ENCODE measurements at regions not wholly inside any gene's neighbourhood (a gene's known extent, or its start where the extent isn't known, plus 50 kb on each side); places are given as distances from the start of the nearest gene placed in this dataset.
"Not testable (repeated sequence)": the region's sequence is repeated elsewhere in the genome, so short reads cannot be mapped to it uniquely, and the experiment has no call there.

DNA sequence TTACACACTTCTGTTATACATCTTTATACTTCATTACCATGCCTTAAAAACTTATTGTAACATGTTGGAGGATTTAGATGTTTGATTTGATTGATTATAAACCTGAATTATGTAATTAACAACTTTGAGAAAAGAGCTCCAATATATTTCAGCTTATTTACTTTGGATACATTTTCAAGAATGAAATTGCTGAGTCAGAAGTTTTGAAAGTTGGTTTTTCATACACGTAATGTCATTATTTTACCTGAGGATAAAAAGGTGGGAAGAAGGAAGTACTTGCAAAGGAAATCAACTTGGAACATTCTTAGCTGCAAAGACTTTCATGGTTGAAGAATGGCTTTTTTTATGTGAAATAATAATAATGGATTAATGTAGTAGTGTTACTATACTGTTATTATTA lies 677.2 kb downstream of the FAM181B start:
- DNase-seq (ENCODE audit: low read depth in 2 of 2), result no peak

DNA sequence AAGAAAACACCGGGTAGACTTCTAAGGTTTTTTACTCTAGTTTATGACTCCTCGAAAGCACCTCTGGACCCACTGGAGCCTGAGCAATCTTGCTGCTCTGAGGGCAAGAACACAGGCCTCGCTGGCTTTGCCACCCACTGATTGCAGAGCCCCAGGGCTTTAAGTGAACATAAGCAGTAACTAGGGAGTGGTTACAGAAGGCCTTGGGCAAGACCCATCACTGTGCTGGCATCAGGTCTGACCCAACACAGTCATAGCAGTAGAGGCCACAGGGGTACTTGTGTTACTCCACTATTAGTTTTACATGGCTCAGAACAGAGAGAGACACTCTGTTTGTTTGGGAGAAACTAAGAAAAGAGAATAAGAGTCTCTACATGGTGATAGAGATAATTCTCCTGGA lies 684.5 kb downstream of the FAM181B start:
- no peak for DNase-seq (ENCODE audit: low read depth in 2 of 2)

DNA sequence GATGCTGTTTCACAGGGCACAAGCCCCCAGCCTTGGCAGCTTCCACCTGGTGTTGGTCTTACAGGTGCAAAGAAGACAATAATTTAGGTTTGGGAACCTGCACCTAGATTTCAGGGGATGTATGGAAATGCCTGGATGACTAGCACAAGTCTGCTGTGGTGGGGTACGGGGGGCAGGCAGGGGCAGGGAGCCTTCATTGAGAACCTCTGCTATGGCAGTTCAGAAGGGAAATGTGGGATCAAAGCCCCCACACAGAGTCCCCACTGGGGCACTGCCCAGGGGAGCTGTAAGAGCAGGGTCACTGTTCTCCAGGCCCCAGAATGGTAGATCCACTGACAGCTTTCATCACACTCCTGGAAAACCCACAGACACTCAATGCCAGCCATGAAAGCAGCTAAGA lies 686.5 kb downstream of the FAM181B start:
- no peak for DNase-seq (ENCODE audit: low read depth in 2 of 2)

DNA sequence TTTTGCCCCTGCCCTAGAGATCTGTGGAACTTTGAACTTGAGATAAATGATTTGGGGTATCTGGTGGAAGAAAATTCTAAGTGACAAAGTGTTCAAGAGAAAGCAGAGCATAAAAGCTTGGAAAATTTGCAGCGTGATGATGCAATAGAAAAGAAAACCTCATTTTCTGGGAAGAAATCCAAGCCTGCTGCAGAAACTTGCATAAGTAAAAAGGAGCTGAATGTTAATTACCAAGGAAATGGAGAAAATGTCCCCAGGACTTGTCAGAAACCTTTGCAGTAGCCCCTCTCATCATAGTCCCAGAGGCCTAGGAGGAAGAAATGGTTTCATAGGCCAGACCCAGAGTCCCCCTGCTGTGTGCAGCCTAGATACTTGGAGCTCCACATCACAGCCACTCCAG lies 686.9 kb downstream of the FAM181B start:
- peak; percentile 63 to 66 for DNase-seq (ENCODE audit: low read depth in 2 of 2)

DNA sequence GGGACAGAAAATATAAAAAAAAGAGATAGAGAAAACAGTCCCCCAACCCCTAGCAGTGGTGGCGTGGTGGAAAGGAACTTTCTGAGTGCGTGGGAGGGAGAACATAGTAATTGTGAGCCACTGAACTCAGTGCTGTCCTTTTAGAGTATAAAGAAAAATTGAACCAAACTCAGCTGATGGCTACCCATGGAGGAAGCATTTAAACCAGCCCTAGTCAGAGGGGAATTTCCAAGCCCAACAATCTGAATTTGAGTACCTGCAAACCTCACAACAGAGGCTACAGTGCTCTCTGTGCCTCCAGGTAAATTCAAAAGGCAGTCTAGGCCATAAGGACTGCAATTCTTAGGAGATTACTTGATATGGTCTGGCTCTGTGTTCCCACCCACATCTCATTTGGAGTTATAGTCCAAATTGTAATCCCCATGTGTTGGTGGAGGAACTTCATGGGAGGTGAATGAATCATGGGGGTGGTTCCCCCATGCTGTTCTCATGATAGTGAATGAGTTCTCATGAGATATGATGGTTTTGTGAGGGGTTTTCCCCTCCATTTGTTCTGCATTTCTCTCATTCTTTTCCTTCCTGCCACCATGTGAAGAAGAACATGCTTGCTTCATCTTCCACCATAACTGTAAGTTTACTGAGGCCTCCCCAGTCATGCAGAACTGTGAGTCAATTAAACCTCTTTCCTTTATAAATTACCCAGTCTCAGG lies 687.8 kb downstream of the FAM181B start:
- DNase-seq (ENCODE audit: low read depth in 2 of 2), result peak; percentile 1 to 5

DNA sequence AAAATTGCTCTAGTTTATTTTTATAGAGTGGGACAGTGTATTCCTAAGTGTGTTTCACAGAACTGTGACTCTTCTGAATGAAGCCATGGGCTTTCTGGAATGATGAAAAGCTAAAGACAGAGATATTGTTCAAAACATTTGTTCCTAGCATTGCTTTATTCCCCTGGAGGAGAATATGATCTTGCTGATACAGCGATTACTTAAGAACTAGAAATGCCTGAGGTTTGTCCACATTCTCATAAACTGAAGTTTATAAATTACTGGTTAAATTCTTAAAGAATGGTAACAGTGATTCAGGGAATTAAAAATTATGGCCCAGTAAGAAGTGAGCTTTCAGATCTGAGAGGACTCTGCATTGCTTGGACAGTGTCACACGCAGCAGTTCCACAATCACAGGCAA lies 690.3 kb downstream of the FAM181B start:
- peak; percentile 23 to 30 for DNase-seq (ENCODE audit: low read depth in 2 of 2)

DNA sequence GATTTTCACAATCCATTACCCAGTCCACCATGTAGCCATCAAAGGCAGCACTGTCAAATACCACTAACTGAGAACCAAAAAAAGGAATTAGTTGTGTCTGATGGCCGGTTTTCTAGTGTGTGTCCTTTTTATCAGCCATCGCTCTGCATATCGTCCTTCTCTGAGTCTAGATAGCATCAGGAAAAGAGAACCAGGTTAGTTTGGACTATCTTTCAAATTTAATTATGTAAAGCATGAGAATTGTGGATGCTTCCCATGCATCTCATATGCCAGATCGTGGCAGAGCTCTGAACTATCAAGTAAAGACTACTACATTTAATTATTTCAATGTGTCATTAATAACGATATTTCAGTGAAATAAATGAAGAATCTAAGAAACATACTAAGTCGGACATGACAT lies 691.9 kb downstream of the FAM181B start:
- no peak for DNase-seq (ENCODE audit: low read depth in 2 of 2)

DNA sequence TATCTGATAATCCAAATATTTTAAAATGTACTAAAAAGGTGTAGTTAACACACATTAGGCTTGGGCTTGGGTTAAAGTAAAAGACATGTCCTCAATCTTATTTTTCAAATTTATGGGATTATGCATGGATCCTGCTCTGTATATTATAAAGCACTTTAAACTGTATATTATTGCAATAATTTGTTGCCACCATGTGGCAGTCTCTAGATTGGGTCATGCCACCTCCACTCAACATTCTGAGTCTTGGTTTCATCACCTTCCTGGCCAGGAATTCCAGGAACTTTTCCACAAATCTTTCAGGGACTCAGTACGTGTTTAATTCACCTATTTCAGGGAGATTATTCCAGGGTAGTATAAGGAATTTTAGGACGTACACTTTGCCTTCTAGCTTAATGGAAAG lies 695.5 kb downstream of the FAM181B start:
- no peak for DNase-seq (ENCODE audit: low read depth in 2 of 2)

DNA sequence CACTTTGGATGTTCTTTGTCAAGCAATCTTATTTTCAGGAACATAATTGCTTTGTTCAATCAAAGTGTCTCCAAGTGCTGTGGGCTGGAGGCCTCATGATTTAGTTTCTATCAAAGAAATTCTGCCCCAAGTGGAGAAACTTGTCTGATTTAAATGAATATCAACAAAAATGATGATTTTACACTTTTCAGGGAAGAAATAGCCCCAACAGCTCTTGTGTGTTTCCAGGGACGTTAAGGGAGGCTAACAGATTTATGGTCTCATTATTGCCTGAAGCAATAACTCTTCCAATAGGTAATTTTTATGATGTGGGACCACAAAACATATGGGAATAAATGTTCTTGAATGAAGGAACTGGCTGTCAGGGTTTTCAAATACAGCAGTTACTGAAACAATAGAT lies 699.1 kb downstream of the FAM181B start:
- DNase-seq (ENCODE audit: low read depth in 2 of 2), result no peak

DNA sequence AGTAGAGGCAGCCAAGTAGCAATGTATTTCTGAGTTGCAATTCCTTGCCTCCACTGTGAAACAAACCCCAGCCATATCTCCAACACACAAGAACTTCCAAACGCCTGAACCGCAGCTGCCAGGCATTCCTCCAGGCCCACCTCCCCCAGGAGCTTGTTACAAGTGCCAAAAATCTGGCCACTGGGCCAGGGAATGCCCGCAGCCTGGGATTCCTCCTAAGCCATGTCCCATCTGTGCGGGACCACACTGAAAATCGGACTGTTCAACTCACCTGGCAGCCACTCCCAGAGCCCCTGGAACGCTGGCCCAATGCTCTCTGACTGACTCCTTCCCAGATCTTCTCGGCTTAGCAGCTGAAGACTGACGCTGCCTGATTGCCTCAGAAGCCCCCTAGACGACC lies 706.3 kb downstream of the FAM181B start:
- not testable (repeated sequence) for DNase-seq (ENCODE audit: low read depth in 2 of 2)

DNA sequence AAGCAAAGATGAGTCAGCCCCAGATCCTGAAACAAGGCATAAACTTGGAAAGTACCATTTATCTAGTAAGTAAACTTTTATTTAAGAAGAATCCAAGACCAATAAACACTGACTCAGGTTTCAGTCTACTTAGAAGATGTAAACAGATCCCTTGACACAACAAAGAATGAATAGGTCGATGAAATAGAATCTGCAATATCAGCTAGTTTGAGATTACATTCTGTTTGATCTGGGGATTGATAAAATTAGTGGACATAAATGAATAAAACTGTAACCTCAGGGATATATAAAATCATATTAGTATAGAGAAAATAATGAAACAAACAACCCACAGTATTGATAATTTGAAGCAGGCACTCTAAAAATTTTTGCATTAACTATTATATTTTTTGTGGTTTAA lies 708.9 kb downstream of the FAM181B start:
- DNase-seq (ENCODE audit: low read depth in 2 of 2), result no peak

DNA sequence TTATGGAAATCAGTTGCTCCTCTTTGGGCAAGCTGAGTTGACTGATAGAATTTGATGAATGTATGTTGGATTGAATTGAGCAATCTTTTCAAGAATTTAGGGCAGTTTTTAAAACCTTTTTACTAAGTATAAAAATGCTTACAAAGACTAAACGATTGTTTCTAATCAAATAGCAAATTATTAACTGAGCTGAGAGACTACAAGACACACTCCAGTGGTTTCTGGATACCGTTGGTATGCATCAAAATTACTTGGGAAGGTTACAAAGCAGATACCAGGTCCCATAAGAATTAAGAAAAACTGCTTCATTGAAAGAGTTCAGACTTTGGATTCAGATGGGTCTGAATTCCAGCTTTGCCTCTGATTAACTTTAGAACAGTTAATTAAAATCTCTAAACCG lies 721.4 kb downstream of the FAM181B start:
- DNase-seq (ENCODE audit: low read depth in 2 of 2), result no peak

DNA sequence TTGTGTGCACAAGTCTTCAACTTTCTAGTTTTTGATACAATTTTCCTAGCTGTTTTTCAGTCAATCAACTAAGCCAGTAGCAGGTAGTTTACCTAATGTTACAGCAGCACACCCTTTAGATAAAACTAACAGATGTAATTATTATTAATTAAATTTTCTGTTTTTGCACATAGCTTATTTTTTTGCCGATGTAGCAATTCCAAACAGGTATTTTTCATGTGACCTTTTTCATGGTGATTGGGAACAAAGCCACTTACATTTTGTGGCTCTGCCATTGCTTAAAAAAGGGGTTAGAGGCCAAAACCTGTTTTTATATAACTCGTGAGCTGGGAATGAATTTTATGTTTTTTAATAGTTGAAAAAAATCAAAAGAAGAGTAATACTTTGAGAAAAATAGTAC lies 724.5 kb downstream of the FAM181B start:
- no peak for DNase-seq (ENCODE audit: low read depth in 2 of 2)

DNA sequence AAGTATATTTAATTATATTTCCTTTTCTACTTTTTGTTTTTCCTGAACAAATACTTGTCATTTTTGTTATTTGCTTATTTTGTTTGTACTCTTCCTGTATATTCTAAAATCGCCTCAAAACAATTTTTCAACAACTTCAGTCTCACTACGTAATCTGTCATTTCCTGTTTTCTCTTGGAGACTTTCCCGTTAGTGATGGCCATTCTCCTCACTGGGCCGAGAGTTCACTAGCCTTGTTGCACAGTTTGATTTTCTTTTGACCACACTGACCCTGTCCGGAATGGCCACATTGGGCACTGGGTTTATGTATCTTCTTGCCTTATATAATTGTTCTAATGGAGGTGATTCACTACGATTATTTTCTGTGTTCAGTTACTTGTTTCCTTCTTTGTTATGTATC lies 726.1 kb downstream of the FAM181B start:
- DNase-seq (ENCODE audit: low read depth in 2 of 2), result no peak

DNA sequence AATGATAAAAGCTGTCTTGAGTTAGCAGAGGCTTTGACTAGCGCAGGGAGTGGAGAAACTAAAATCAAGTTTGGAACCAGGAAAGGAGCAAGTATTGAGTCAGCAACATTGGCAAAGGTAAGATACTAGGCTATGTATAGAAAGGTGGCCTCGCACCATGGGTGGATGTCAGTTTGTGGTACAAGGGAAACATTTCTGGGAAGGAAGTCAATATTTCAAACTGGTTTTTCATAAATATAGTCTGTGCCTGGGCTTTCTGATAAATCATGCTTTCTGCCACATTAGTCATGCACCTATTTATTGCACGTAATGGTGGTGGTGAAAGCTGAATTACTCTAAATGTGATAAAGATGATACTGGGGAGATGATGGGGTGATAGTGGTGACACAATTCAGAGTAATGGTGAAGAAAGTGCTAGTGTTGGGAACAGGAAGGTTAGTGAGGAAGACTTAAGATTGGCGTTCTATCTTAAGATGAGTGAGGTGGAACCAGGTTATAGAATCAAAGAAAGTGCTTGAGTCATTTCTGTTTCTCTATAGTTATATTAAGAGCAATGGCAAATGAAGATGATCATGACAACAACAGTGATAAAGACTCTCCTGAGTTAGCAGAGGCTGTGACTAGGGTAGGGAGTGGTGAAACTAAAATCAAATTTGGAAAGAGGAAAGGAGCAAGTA lies 729.0 kb downstream of the FAM181B start:
- DNase-seq (ENCODE audit: low read depth in 2 of 2), result peak in 1 of 2 experiments; percentile 5

DNA sequence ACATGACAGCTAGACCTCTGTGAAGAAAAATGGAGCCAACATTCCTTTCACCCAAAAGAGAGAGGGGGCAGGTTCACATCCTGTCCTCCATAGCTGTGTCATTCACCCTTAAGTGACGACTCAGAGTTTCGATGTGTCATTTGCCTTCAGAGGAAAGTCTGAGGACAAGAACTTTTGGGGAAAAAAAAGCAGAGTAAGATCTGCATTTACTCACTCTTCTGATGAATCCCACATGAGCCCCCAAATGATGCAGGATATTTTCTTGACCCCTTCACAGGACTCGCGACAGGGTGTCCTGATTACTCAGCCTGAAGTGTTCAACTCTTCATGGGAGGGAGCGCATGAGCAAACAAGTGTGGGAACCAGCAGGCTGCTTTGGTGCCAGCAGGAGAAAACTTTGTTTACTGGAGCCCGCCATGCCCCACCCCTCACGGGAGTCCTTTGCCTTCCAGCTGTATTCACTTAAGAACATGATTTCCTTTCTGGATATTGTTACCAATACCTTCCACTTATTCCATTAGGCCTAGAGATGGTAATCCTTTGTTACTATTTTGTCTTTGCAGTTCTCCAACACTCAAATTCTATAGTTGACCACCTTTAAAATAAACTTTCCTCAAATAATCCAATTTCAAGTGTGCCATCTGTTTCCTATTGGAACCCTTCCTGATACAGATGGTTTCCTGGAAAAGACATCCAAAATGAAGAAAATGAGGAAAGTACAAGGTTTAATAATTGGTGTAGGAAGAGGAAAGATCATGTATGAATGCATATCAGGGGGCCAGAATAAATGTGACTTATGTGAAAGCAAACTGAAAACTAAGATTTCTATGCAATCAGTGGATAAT lies 729.8 kb downstream of the FAM181B start:
- DNase-seq (ENCODE audit: low read depth in 2 of 2), result peak; percentile 53 to 62

DNA sequence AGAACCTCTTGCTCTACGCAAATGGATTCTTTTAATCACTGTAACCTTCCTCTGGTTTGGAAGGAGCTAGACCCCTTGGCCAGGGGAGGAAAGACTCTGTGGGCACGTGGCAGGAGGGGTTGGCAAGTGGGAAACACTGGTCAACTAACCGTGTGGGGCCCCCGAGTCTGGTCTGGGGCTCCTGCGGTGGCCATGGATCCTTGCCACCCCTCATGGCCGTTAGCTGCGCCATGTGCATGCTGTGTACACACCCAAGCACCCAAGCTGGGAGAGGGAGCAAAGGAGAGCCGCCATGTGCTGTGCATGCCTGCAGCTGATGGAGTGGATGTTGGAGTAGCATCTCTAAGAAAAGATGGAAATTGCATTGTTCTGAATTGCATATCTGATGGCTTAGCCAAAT lies 730.6 kb downstream of the FAM181B start:
- no peak for DNase-seq (ENCODE audit: low read depth in 2 of 2)

DNA sequence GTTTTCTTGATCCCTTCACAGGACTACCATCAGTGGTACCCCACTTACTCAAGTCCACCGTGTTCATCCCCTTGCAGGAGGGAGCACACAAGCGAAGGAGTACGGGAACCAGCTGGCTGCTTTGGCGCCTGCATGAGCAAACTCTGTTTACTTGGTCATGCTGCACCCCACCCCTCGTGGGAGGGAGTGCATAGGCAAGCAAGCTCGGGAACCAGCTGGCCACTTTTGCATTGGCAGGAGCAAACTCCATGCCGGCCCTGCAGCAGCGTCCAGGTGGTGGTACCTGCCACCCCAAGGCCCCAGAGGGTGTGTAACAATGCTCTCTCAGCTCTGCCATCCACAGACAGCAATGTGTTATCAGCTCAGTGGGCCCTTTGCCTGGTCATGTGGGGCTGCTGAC lies 737.8 kb downstream of the FAM181B start:
- DNase-seq (ENCODE audit: low read depth in 2 of 2), result no peak

DNA sequence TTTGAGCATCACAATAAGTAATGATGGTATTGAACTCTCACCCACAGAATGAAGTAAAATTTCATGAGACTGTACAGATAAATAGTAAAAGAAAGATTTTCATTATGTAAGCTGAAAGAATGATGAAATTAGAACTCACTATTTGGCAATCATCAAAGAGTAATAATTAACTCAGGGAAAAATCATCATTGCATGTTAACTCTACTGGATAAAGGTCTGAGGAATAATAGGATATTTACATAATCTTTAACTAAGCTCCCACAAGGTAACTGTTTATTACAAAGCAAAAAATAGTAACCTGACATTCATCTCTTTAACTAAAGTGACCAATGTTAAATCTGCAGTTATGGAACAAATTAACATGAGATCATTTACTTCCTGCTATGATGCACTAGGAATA lies 739.9 kb downstream of the FAM181B start:
- DNase-seq (ENCODE audit: low read depth in 2 of 2), result no peak

DNA sequence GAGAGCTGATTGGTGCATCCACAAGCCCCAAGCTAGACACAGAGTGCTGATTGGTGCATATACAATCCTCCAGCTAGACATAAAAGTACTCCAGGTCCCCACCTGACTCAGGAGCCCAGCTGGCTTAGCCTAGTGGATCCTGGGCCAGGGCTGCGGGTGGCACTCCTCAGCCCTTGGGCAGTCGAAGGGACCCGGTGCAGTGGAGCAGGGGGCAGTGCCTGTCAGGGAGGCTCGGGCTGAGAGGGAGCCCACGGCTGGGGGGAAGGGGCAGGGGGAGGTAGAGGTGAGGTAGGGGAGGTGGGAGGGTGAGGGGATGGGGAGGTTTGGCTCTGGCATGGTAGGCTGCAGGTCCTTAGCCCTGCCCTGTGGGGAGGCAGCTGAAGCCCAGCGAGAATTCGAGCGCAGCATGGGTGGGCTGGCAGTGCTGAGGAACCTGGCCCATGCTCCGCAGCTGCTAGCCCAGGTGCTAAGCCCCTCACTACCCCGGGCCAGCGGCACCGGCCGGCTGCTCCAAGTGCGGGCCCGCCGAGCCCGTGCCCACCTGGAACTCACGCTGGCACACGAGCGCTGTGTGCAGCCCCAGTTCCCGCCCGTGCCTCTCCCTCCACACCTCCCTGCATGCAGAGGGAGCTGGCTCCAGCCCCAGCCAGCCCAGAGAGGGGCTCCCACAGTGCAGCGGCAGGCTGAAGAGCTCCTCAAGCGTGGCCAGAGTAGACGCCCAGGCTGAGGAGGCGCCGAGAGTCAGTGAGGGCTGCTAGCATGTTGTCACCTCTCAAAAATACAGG lies 742.8 kb downstream of the FAM181B start:
- DNase-seq (ENCODE audit: low read depth in 2 of 2), result no peak

DNA sequence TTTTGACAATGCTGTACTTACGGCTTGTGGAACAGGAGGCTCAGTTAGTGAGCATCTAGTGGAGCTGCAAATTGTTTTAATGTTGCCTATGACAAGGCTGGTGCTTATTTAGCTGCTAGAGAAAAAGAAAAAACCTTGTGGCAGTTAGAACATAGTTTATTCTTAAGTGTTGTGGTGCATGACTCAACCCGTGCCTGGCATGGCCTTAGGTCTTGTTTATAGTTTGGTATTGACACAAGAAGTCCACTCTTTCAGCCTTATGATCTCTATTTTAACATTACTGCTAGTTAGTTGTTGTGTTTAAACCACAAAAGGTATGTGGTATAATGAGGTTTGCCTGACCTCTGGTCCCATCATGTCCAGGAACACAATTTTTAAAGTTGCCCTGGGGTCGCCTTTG lies 744.6 kb downstream of the FAM181B start:
- no peak for DNase-seq (ENCODE audit: low read depth in 2 of 2)

Measured in fibroblast of skin of left quadriceps (primary cell).